Nephron progenitor cell (in vitro differentiated cells): ENCODE measurements at regions not wholly inside any gene's neighbourhood (a gene's known extent, or its start where the extent isn't known, plus 50 kb on each side); places are given as distances from the start of the nearest gene placed in this dataset.
"Not testable (repeated sequence)": the region's sequence is repeated elsewhere in the genome, so short reads cannot be mapped to it uniquely, and the experiment has no call there.

Experiments used
- DNase-seq: peaks from one replicate; pipeline ENCODE4 v3.0.0; 2021
- H3K27ac Mint-ChIP-seq: 2 replicates; pipeline ENCODE4 v1.8.0; 2021; ENCODE audit warnings: mild to moderate bottlenecking, moderate library complexity, mixed read lengths
- H3K27me3 Mint-ChIP-seq: 2 replicates; pipeline ENCODE4 v1.8.0; 2021; ENCODE audit warnings: mild to moderate bottlenecking, low read depth, mixed read lengths; ENCODE audit not compliant: poor library complexity
- H3K36me3 Mint-ChIP-seq: 2 replicates; pipeline ENCODE4 v1.8.0; 2021; ENCODE audit warnings: low read depth, mixed read lengths
- H3K4me1 Mint-ChIP-seq: 2 replicates; pipeline ENCODE4 v1.8.0; 2021; ENCODE audit warnings: mixed read lengths
- H3K4me3 Mint-ChIP-seq: 2 replicates; pipeline ENCODE4 v1.8.0; 2021; ENCODE audit warnings: mild to moderate bottlenecking, moderate library complexity, mixed read lengths
- H3K9me3 Mint-ChIP-seq: 2 replicates; pipeline ENCODE4 v1.8.0; 2021; ENCODE audit warnings: mild to moderate bottlenecking, moderate library complexity, mixed read lengths
- TF ChIP-seq, protein P1 (sequence below): fragments of 200-600 bp; sonication (generic); IDR thresholded peaks from 2 replicates; pipeline ENCODE4 v1.5.0; 2021; ENCODE audit warnings: antibody characterized with exemption

DNA sequence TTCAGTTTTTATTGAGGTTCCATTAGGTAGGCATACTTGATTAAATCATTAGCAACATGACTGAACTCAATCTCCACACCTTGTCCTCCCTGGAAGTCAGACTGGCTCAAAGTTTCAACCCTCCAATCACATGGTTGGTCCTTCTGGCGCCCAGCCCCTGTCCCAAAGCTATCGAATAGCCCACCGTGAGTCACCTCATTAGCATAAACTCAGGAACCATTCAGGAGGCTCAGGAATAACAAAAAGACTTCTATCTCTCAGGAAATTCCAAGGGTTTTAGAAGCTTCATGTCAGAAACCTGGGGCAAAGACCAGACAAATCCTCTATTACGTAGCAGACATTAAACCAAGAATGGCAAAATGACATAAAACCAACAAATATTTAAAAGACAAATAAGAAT is 78.6 kb downstream of the RGS2 start:
- Mint-ChIP-seq H3K9me3 (no peaks in the 10 kb centered on the region), H3K27ac (no peak overlapping the region), H3K27me3 (no peaks in the 10 kb centered on the region), H3K36me3 (no peaks in the 10 kb centered on the region), H3K4me1 (no peaks in the 10 kb centered on the region), H3K4me3 (no peak overlapping the region)
- DNase-seq = no peak
- TF ChIP-seq, protein P1, sequence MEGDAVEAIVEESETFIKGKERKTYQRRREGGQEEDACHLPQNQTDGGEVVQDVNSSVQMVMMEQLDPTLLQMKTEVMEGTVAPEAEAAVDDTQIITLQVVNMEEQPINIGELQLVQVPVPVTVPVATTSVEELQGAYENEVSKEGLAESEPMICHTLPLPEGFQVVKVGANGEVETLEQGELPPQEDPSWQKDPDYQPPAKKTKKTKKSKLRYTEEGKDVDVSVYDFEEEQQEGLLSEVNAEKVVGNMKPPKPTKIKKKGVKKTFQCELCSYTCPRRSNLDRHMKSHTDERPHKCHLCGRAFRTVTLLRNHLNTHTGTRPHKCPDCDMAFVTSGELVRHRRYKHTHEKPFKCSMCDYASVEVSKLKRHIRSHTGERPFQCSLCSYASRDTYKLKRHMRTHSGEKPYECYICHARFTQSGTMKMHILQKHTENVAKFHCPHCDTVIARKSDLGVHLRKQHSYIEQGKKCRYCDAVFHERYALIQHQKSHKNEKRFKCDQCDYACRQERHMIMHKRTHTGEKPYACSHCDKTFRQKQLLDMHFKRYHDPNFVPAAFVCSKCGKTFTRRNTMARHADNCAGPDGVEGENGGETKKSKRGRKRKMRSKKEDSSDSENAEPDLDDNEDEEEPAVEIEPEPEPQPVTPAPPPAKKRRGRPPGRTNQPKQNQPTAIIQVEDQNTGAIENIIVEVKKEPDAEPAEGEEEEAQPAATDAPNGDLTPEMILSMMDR = no peak

DNA sequence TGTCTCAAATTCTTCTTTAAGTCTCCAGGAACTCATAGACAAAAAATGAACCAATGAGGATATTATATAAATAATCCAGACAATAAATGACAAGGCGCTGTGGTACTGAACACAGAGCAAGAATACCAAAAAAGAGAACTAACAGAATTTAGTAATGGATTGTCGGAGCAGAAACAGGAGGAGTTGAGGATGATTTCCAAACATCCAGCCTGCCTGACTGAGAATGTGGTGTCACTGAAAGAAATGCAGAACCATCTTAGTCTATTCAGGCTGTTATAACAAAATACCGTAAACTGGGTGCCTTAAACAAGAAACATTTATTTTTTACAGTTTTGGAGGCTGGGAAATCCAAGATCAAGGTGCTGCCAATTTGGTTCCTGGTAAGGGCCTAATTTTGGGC is 79.7 kb downstream of the RGS2 start:
- Mint-ChIP-seq H3K36me3 (no peaks in the 10 kb centered on the region), H3K4me1 (peaks cover 11% of the 10 kb centered on the region), H3K4me3 (no peak overlapping the region), H3K9me3 (no peaks in the 10 kb centered on the region), H3K27ac (no peak overlapping the region), H3K27me3 (no peaks in the 10 kb centered on the region)
- TF ChIP-seq, protein P1 = no peak
- DNase-seq = no peak

DNA sequence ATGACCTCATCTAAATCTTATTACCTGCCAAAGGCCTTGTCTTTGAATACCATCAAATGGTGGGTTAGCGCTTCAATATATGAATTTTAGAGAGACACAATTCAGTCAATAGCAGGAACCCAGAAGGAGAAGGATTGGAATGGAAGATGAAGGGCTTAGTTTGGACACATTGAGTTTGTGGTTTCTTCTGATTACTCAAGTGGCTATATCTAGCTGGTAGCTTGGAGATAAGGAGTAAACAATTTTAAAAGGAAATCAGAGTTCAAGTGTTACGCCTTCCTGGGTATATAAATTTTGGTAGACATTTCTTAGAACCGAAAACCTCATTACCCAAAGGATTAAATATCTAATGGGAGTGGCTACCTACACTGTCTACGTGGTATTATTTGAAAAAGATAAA is 80.2 kb downstream of the RGS2 start:
- Mint-ChIP-seq H3K4me1 (peaks cover 11% of the 10 kb centered on the region), H3K27ac (no peak overlapping the region), H3K27me3 (no peaks in the 10 kb centered on the region), H3K36me3 (no peaks in the 10 kb centered on the region), H3K4me3 (no peak overlapping the region), H3K9me3 (no peaks in the 10 kb centered on the region)
- no peak for DNase-seq
- TF ChIP-seq, protein P1 = no peak

DNA sequence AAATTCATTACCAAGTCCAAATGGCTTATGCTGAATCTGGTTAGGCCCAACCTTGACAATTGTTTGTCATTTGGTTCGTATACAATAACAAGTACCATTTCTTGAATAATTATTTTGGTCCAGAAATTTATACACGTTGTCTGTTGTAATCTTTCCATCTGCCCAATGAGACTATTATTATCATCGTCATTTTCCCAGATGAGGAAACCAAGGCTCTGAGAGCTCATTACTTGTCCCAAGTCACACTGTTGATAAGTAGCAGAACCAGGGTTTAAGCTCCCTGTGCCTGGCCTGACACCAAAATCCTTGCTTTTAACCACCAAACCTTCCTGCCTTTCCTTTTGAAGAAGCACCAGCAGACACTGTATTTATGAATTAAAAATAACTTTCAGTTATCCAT is 81.3 kb downstream of the RGS2 start:
- Mint-ChIP-seq H3K27me3 (no peaks in the 10 kb centered on the region), H3K4me1 (peaks cover 11% of the 10 kb centered on the region), H3K36me3 (no peaks in the 10 kb centered on the region), H3K4me3 (no peak overlapping the region), H3K27ac (no peak overlapping the region), H3K9me3 (no peaks in the 10 kb centered on the region)
- TF ChIP-seq, protein P1 = no peak
- no peak for DNase-seq

DNA sequence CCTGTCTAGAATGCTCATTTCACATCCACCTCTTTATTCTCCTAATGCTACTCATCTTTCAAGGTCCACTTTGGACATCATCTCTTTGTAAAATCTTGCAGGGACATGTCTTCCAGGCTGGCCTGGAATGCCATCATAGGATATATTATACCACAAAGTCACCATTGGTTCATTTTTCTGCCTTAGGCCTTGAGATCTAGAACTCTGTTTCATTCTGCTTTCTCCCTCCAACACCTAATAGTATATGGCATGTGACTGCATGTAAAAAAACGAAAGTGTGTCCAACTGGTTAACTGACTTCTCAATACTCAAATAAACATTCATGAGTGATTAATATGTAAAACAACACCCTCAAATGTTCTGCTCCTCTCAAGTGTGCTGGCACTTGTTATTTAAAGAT is 84.1 kb downstream of the RGS2 start:
- H3K4me1 Mint-ChIP-seq = peaks cover 11% of the 10 kb centered on the region

DNA sequence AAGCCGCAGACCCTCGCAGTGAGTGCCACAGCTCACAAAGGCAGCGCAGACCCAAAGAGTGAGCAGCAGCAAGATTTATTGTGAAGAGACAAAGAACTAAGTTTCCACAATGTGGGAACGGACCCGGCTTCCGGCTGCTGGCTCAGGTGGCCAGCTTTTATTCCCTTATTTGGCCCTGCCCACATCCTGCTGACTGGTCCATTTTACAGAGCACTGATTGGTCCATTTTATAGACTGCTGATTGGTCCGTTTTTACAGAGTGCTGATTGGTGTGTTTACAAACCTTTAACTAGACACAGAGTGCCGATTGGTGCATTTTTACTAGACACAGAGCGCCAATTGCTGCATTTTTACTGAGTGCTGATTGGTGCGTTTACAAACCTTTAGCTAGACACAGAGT is 86.6 kb downstream of the RGS2 start:
- not testable (repeated sequence) for H3K27ac Mint-ChIP-seq, DNase-seq, H3K9me3 Mint-ChIP-seq, H3K4me3 Mint-ChIP-seq, H3K36me3 Mint-ChIP-seq, H3K27me3 Mint-ChIP-seq
- H3K4me1 Mint-ChIP-seq = peaks cover 11% of the 10 kb centered on the region

More for the DNA sequence above, 84.1 kb downstream of the RGS2 start:
- Mint-ChIP-seq H3K36me3 (no peaks in the 10 kb centered on the region), H3K27me3 (peaks cover 2% of the 10 kb centered on the region), H3K9me3 (no peaks in the 10 kb centered on the region), H3K4me3 (no peak overlapping the region), H3K27ac (no peak overlapping the region)
- DNase-seq = no peak
- TF ChIP-seq, protein P1 = no peak
